ENCODE measurements at regions not wholly inside any gene's neighbourhood (a gene's known extent, or its start where the extent isn't known, plus 50 kb on each side); places are given as distances from the start of the nearest gene placed in this dataset.

DNA sequence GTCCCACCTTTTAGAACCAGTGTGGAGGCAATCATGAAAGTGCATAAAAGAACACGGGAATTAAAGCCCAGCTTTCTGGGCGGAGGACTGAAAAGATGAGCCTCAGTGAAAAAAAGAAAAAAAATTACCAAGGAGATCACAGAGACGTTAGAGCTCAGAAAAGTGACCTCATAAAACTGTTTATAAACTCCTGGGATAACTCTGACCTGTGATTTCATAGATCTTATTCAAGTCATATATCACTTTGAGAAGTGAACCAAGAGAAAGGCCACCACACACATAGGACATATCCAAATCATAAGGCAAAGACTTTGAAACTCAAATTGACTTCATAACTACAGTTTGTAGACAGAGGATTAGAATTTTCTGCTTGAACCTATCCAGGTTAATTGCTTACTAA is 90.1 kb downstream of the KCNJ2 start:
- H3K4me3 ChIP-seq (ENCODE audit: low read depth, low read length, poor library complexity, severe bottlenecking) = no peak overlapping the region
- no peaks in the 10 kb centered on the region for H3K36me3 ChIP-seq (ENCODE audit: insufficient read depth, low read length, poor library complexity, severe bottlenecking)
- intact Hi-C loops (cut with micrococcal nuclease; ENCODE audit: unreplicated experiment) = no loop called here
- no peak for TF ChIP-seq CTCF (conservative IDR thresholded peaks at IDR 0.05; ENCODE audit: low read depth, low read length)
- TF ChIP-seq EZH2 (IDR thresholded peaks at IDR 0.05; ENCODE audit: borderline replicate concordance, low read depth, low read length, poor library complexity, severe bottlenecking) = no peak
- no peaks in the 10 kb centered on the region for H3K4me1 ChIP-seq (ENCODE audit: insufficient read depth, low read length, poor library complexity, severe bottlenecking)
- ChIA-PET CTCF (no interaction called here), POLR2A (ENCODE audit: low non-redundant PET) (no interaction called here)
- no peak overlapping the region for H3K27ac ChIP-seq (ENCODE audit: low read depth, low read length, poor library complexity, severe bottlenecking)
- no peak for DNase-seq (ENCODE audit: low spot score)
- H3K27me3 ChIP-seq (replicated peaks; ENCODE audit: insufficient read depth, low read depth, low read length, poor library complexity) = peaks cover 28% of the 10 kb centered on the region
- no TSS peak for BruUV-seq (replicated peaks)
- H3K9me3 ChIP-seq (ENCODE audit: low read depth, low read length, poor library complexity, severe bottlenecking) = no peaks in the 10 kb centered on the region

GRCh38 chr17:70261170-70261569 is 91.8 kb downstream of the KCNJ2 start:
- Histone ChIP-seq H3K9me3 (ENCODE audit: low read depth, low read length, poor library complexity, severe bottlenecking) (no peaks in the 10 kb centered on the region), H3K4me3 (ENCODE audit: low read depth, low read length, poor library complexity, severe bottlenecking) (no peak overlapping the region), H3K4me1 (ENCODE audit: insufficient read depth, low read length, poor library complexity, severe bottlenecking) (no peaks in the 10 kb centered on the region), H3K27me3 (replicated peaks; ENCODE audit: insufficient read depth, low read depth, low read length, poor library complexity) (peaks cover 23% of the 10 kb centered on the region), H3K36me3 (ENCODE audit: insufficient read depth, low read length, poor library complexity, severe bottlenecking) (no peaks in the 10 kb centered on the region), H3K27ac (ENCODE audit: low read depth, low read length, poor library complexity, severe bottlenecking) (no peak overlapping the region)
- TF ChIP-seq CTCF (conservative IDR thresholded peaks at IDR 0.05; ENCODE audit: low read depth, low read length) = no peak
- no peak for TF ChIP-seq EZH2 (IDR thresholded peaks at IDR 0.05; ENCODE audit: borderline replicate concordance, low read depth, low read length, poor library complexity, severe bottlenecking)
- intact Hi-C loops (cut with micrococcal nuclease; ENCODE audit: unreplicated experiment) = no loop called here
- ChIA-PET CTCF (no interaction called here), POLR2A (ENCODE audit: low non-redundant PET) (no interaction called here)
- no TSS peak for BruUV-seq (replicated peaks)
- no peak for DNase-seq (ENCODE audit: low spot score)

GRCh38 chr17:70265471-70265870 is 96.1 kb downstream of the KCNJ2 start:
- ChIA-PET CTCF (no interaction called here), POLR2A (ENCODE audit: low non-redundant PET) (no interaction called here)
- BruUV-seq (replicated peaks) = no TSS peak
- intact Hi-C loops (cut with micrococcal nuclease; ENCODE audit: unreplicated experiment) = no loop called here
- Histone ChIP-seq H3K27me3 (replicated peaks; ENCODE audit: insufficient read depth, low read depth, low read length, poor library complexity) (no peaks in the 10 kb centered on the region), H3K4me3 (ENCODE audit: low read depth, low read length, poor library complexity, severe bottlenecking) (no peak overlapping the region), H3K36me3 (ENCODE audit: insufficient read depth, low read length, poor library complexity, severe bottlenecking) (no peaks in the 10 kb centered on the region), H3K27ac (ENCODE audit: low read depth, low read length, poor library complexity, severe bottlenecking) (no peak overlapping the region), H3K4me1 (ENCODE audit: insufficient read depth, low read length, poor library complexity, severe bottlenecking) (no peaks in the 10 kb centered on the region), H3K9me3 (ENCODE audit: low read depth, low read length, poor library complexity, severe bottlenecking) (no peaks in the 10 kb centered on the region)
- no peak for TF ChIP-seq EZH2 (IDR thresholded peaks at IDR 0.05; ENCODE audit: borderline replicate concordance, low read depth, low read length, poor library complexity, severe bottlenecking)
- no peak for DNase-seq (ENCODE audit: low spot score)

DNA sequence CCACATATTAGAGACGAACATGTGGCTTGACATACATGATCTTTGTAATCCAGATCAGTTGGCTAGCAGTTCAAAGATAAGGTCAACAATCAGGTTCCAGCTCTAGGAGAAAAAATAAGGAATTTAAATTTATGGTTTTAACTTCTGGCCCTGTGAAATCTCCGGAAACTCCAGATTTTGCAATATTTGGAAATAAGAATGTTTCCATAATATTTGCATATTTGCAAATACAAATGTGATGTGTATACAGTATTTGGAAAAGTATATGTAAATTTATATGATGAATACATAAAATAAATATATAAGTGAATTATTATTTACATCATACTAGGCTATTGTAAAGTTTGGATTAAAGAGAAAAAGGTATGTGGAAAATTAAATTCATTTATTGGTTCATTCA is 97.1 kb downstream of the KCNJ2 start:
- ChIA-PET POLR2A (ENCODE audit: low non-redundant PET) (no interaction called here), CTCF (no interaction called here)
- TF ChIP-seq CTCF (conservative IDR thresholded peaks at IDR 0.05; ENCODE audit: low read depth, low read length) = no peak
- no peak for TF ChIP-seq EZH2 (IDR thresholded peaks at IDR 0.05; ENCODE audit: borderline replicate concordance, low read depth, low read length, poor library complexity, severe bottlenecking)
- intact Hi-C loops (cut with micrococcal nuclease; ENCODE audit: unreplicated experiment) = no loop called here
- Histone ChIP-seq H3K36me3 (ENCODE audit: insufficient read depth, low read length, poor library complexity, severe bottlenecking) (no peaks in the 10 kb centered on the region), H3K9me3 (ENCODE audit: low read depth, low read length, poor library complexity, severe bottlenecking) (no peaks in the 10 kb centered on the region), H3K4me1 (ENCODE audit: insufficient read depth, low read length, poor library complexity, severe bottlenecking) (no peaks in the 10 kb centered on the region), H3K4me3 (ENCODE audit: low read depth, low read length, poor library complexity, severe bottlenecking) (no peak overlapping the region), H3K27me3 (replicated peaks; ENCODE audit: insufficient read depth, low read depth, low read length, poor library complexity) (no peaks in the 10 kb centered on the region), H3K27ac (ENCODE audit: low read depth, low read length, poor library complexity, severe bottlenecking) (no peak overlapping the region)
- DNase-seq (ENCODE audit: low spot score) = no peak
- BruUV-seq (replicated peaks) = no TSS peak
